Prostate gland (tissue), 2 donors: ENCODE measurements at regions not wholly inside any gene's neighbourhood (a gene's known extent, or its start where the extent isn't known, plus 50 kb on each side); places are given as distances from the start of the nearest gene placed in this dataset.

Source experiments
- POLR2A ChIP-seq: fragments of 450-650 bp; IDR thresholded peaks from one replicate; pipeline ENCODE4 v1.6.1; 2016; ENCODE audit warnings: antibody characterized with exemption, mild to moderate bottlenecking
- POLR2AphosphoS5 ChIP-seq: sonication (generic); formaldehyde crosslinking; IDR thresholded peaks from one replicate; pipeline ENCODE4 v1.6.1; 2017; ENCODE audit warnings: antibody characterized with exemption
- TF ChIP-seq, protein P1 (sequence below), 4 experiments: fragments of 200-600 bp in 2 of 4; fragments of 450-650 bp in 2 of 4; sonication (generic) in 2 of 4; IDR thresholded peaks; 1 replicate in 3 of 4; 2 replicates in 1 of 4; pipeline ENCODE4 v1.5.1; 2016 to 2019; ENCODE audit warnings: antibody characterized with exemption in 4 of 4, mild to moderate bottlenecking in 2 of 4, moderate library complexity in 2 of 4

GRCh38 chr2:66301022-66301766 is 133.7 kb upstream of the MEIS1 start:
- TF ChIP-seq, protein P1, sequence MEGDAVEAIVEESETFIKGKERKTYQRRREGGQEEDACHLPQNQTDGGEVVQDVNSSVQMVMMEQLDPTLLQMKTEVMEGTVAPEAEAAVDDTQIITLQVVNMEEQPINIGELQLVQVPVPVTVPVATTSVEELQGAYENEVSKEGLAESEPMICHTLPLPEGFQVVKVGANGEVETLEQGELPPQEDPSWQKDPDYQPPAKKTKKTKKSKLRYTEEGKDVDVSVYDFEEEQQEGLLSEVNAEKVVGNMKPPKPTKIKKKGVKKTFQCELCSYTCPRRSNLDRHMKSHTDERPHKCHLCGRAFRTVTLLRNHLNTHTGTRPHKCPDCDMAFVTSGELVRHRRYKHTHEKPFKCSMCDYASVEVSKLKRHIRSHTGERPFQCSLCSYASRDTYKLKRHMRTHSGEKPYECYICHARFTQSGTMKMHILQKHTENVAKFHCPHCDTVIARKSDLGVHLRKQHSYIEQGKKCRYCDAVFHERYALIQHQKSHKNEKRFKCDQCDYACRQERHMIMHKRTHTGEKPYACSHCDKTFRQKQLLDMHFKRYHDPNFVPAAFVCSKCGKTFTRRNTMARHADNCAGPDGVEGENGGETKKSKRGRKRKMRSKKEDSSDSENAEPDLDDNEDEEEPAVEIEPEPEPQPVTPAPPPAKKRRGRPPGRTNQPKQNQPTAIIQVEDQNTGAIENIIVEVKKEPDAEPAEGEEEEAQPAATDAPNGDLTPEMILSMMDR (IDR thresholded peaks at IDR 0.05) = no peak
- no peak for TF ChIP-seq POLR2AphosphoS5
- TF ChIP-seq POLR2A = no peak
